ENCODE measurements at regions not wholly inside any gene's neighbourhood (a gene's known extent, or its start where the extent isn't known, plus 50 kb on each side); places are given as distances from the start of the nearest gene placed in this dataset.
"Not testable (repeated sequence)": the region's sequence is repeated elsewhere in the genome, so short reads cannot be mapped to it uniquely, and the experiment has no call there.

DNA sequence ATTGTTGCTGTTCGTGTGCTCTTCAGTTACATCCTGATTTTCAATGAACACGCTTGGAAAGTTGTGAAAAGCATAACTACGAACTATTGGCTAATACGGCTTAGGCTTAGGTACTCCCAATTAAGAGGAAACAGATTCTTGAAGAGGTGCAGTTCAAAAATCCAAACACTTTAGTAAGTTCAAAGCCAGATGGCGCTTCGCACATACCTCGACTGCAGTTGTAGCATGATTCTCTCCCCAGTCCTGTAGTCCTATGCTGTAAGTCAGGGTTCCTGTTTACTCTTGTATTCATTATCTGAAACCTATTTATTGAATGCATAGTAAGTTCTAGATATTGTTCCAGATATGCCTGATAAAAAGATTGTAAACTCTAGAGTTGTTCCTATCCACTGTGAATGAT, 165.2 kb downstream of the TRIB2 start:
- no peak for DNase-seq

DNA sequence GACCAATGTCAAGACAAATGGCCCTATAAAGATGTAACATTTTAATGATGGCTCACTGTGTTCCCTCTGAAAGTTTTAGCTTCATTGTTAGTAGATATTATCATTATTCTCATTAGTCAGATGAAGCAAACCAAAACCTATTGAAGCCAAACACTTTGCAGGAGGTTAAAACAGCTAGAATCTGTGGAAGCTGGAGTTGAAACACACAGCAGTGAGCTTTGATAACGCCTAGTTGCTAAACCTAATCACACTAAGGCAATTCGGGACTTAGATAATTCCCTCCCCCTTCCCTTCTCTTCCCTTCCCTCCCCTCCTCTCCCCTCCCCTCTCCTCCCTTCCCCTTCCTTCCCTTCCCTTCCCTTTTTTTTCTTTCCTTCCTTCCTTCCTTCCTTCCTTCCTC, 165.7 kb downstream of the TRIB2 start:
- DNase-seq = no peak

DNA sequence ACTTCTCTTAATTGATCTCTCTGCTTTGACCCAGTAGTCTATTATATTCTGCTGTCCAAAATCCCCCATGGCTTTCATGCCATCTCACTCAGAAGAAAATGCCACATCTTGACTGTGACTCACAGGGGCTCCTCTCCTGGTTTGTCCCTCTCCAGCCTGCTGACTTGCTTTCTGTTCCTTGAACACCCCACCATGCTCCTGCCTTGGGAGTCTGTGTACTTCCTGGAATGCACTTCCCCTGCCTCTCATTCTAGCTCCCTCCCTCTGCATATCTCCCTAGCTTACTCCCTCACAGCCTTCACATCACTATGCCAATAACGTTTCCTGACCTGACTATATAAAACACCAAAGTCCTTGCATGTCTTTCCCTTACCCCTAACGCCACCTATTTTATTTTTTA, 167.2 kb downstream of the TRIB2 start:
- DNase-seq = no peak

DNA sequence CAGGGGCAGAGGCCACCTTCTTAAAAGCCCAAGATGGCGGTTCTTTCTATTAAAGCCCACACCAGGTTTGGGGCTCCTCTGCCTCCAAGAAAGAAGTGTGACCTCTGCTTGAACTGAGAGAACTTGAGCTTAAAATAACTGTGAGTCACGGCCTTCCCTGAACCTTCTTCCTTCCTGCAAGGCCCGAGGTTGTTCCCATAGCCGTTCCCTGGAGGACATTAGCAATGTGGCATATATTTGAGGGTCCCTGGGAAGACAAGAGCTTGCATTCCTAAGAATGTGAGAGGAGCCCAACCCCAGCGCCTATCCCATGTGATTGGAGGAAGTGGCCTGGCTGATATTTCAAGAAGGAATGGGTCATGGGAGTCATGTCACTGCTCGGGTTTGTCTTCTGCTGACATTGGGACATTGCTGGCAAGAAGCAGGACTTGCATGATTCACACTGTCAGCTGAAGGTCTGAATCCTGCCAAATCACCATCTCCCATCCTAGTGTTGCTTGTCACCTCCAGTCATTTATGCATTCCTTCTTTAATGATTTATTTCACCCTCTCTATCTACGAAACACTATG, 168.1 kb downstream of the TRIB2 start:
- DNase-seq = no peak

DNA sequence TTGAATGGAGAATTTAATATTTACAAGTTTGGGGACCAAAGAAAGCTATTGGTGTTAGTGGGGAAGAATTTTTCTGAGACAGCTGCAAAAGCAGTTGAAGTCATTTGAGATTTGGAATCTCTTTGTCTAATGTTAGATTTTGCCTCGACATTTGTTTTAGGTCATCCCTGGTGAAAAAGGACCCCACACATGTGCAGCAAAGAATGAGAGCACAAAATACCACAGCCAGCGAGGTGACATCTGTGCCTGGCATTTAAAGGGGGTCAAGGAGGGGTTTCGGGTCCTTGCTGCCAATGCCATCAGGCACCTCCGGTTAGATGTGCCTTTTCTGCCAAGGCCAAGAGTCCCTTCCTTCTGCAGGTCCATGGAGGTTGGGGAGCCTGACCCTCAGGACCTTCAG, 173.3 kb downstream of the TRIB2 start:
- no peak for DNase-seq

DNA sequence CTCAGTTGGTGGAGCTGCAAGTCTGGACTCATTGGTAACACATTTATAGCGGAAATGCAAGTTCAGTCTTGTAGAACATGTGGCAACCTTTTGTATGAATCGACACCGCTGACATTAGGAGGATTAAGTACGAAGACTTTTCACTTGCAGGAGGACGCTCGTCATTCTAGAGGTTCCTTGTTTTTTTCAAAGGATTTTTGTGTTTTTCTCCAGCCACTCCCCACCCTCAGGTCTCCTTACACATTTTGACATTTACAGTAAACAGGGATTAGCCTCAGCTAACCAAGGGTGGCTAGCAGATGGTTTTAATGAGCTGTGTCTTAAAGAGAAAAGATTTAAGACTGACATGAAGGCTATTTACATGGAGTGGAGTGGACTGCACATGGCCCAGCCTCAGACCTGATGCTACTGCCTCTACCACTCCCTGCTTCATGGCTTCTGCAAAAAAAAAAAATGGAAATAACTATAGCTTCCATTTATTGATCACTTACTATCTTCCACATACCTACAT, 173.8 kb downstream of the TRIB2 start:
- DNase-seq = no peak

- no peak for DNase-seq
These were observed 178.3 kb downstream of the TRIB2 start for GRCh38 chr2:12895017-12895416.

DNA sequence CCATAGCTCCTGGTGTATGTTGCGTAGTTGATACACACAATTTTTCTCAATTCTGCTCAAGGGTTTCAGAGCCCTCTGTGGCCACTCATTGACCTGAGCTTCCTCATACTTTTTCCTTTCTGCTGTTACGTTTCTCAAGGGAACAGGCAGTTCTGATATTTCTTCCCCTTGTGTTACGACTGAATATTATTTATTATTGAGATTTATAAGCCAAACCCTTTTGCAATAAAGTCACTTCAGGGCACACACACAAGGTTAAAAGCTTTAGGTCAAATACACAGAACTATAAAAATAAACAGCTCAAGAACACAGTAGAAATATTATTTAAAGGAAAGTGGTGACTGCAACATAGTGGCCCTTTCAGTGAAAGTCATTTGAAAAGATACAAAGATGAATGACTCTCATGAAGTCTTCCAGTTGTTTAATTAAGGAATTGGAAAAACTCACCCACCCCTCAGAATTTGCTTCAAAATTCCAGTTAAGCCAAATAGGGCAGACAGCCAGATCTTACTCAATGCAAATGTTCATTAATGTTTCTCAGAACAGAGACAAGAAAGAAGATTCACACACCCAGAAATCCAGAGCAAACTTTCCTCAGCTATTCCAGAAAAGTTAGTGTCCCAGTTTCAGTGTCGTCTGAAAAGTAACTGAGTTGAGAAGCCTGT, 179.7 kb downstream of the TRIB2 start:
- DNase-seq = no peak

GRCh38 chr2:12897181-12897580, 180.4 kb downstream of the TRIB2 start:
- DNase-seq = no peak

DNA sequence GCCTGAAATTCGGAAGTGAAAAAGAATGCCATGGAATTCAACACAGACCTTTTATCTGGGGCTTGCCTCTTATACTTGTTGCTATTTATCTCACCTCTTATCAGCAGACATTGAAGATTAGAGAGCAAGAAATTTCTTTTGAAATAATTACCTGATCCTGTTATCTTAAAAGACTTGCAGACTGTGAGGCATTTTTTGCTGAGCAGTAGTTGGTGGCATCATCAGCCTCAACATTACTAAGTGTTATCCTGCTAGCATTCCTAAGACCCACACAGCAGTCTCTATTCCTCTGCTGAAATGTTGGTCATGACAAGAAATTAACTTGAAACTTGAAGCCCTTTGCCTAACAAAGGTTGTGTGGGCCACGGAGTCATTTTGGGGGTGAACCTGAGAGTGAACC, 186.5 kb downstream of the TRIB2 start:
- DNase-seq = no peak

- DNase-seq = no peak
These were observed 193.7 kb downstream of the TRIB2 start for GRCh38 chr2:12910431-12910830.

DNA sequence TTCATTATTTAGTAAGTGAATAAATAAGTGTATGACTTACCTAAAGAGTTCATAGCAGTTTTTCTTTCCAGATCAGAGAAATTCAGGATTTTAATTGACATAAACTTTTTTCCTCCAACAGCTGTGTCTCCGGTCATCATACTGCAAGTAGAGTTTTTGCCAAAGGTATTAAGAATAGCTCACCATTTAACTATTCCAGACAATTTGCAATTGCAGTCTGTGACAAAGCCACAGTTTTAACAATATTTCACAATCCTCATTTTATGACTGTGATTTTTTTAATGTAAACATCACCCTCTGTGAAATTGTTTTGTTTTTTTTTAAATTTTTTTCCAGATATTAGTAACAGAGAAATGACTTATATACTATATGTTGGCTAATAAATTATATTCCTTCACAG, 199.1 kb downstream of the TRIB2 start:
- DNase-seq = no peak

- DNase-seq = no peak
These were observed 201.6 kb downstream of the TRIB2 start for GRCh38 chr2:12918138-12918834.

GRCh38 chr2:12918835-12919445, 202.2 kb downstream of the TRIB2 start:
- no peak for DNase-seq

DNA sequence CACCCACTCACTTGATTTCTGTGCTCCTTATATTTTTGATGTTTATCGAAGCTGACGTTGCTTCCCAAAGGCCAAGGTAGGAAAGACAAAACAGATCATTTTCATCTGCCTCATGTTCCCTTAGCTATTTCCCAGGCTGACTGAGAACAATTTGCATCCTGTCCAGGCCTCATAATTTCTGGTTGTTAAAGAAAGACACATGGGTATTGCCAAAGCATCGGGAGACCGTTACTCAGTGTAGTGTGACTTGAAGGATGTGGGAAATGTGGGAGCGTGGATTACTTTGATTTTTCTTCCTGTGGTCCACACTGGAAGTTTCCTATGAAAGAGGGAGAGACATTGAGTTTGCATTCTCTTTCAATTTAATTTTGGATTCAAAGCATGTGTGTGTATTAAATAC, 204.6 kb downstream of the TRIB2 start:
- DNase-seq = no peak

- DNase-seq = no peak
These were observed 207.3 kb downstream of the TRIB2 start for GRCh38 chr2:12923907-12924610.

DNA sequence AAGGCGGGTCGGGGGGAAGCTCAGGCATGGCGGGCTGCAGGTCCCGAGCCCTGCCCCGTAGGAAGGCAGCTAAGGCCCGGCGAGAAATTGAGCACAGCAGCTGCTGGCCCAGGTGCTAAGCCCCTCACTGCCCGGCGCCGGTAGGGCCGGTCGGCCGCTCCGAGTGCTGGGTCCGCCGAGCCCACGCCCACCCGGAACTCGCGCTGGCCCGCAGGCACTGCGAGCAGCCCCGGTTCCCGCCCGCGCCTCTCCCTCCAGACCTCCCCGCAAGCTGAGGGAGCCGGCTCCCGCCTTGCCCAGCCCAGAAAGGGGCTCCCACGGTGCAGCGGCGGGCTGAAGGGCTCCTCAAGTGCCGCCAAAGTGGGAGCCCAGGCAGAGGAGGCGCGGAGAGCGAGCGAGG, 209.9 kb downstream of the TRIB2 start:
- not testable (repeated sequence) for DNase-seq

- no peak for DNase-seq
These were observed 211.6 kb downstream of the TRIB2 start for GRCh38 chr2:12928197-12928774.

- no peak for DNase-seq
These were observed 212.2 kb downstream of the TRIB2 start for GRCh38 chr2:12928775-12929401.

- DNase-seq = no peak
These were observed 213.0 kb downstream of the TRIB2 start for GRCh38 chr2:12929758-12930157.

- no peak for DNase-seq
These were observed 213.7 kb downstream of the TRIB2 start for GRCh38 chr2:12930391-12930790.

GRCh38 chr2:12931186-12931844, 214.6 kb downstream of the TRIB2 start:
- no peak for DNase-seq

Measured in effector CD4-positive, alpha-beta T cell (primary cell).